ENCODE measurements at regions not wholly inside any gene's neighbourhood (a gene's known extent, or its start where the extent isn't known, plus 50 kb on each side); places are given as distances from the start of the nearest gene placed in this dataset.

DNA sequence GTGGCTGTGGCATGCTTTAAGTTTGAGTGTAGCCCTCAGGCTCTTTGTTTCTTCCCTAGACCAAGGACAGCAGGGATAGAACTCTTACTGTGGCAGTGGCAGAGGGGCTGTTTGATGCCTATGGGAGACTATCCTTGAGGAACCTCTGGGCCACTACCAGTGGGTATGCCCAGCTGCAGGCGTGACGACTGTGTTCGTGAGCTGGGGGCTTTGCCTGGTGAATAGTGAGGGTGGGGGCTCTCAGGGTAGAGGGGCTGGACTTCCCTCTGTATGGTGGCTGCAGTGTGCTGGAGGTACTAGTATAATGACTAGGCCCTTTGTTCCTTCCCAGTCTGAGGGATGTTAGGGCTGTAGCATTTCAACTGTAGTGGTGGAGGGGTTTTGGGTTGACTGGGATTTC is 1242.0 kb downstream of the KHDRBS2 start:
- peaks cover 10 to 19% of the 10 kb centered on the region in 2 experiments for H3K9me3 ChIP-seq (ENCODE audit: control insufficient read depth in 2 of 2, low read length in 2 of 2)
- H3K27me3 ChIP-seq (ENCODE audit: control insufficient read depth, insufficient read depth, low read length), result no peaks in the 10 kb centered on the region
- DNase-seq, result no peak
- Mint-ChIP-seq H3K36me3 (no peaks in the 10 kb centered on the region), H3K9me3 (peaks cover 3 to 31% (median 12%) of the 10 kb centered on the region in 7 donors), H3K27me3 (no peaks in the 10 kb centered on the region), H3K27ac (no peak overlapping the region), H3K4me1 (no peaks in the 10 kb centered on the region), H3K4me3 (no peak overlapping the region)
- no peak overlapping the region for H3K4me3 ChIP-seq (ENCODE audit: low read depth, low read length)
- ATAC-seq (ENCODE audit: low read depth in 2 of 2), result no peak
- no peak overlapping the region for H3K27ac ChIP-seq (ENCODE audit: insufficient read depth, low read length, poor library complexity, severe bottlenecking)
- H3K36me3 ChIP-seq (ENCODE audit: control insufficient read depth, insufficient read depth, low read length), result no peaks in the 10 kb centered on the region
- no peaks in the 10 kb centered on the region for H3K4me1 ChIP-seq (ENCODE audit: control insufficient read depth, insufficient read depth, low read length, poor library complexity, severe bottlenecking)
